ENCODE measurements at regions not wholly inside any gene's neighbourhood (a gene's known extent, or its start where the extent isn't known, plus 50 kb on each side); places are given as distances from the start of the nearest gene placed in this dataset.
"Not testable (repeated sequence)": the region's sequence is repeated elsewhere in the genome, so short reads cannot be mapped to it uniquely, and the experiment has no call there.

DNA sequence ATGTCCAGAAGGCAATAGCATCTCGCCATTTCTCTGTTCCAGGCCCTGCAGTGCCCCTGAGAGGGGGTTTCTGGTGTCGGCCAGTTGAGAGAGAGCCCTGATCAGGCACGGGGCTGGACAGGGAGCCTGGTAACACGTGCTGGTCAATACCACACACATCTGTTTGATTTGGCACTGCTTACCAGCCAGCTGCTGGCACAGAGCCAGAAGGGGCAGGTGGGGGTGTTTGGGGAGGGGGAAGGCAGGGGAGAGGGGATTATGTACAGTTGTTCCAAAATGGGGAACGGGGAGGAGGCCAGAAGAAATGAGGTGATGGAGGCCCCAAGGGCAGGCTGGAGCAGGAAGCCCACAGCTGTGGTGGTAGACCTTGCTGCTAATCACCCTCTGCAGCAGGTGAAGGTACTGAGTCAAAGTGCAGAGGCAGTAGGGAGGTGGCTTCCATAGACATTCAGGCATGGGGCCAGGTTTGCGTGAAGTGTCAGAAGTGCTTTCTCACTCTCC is 153.5 kb upstream of the LPP start:
- no peak for DNase-seq

DNA sequence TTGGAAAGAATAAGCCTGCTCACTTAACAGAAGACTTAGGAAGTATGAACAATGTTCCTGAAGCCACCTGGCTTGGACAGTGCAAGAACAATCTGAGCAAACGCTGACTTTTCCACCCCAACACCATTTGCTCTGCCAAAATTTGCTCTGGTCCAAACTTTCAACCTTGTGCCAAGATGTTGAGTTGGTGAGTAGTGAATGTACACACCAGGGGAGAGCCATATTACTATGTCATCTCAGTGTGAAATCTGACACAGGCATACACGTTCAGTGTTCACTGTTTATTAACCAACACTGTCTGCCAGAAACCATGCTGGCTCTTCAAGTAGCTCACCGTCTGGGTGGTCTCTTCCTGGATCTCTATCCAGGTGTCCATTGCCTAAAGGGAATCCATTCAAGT is 152.9 kb upstream of the LPP start:
- no peak for DNase-seq

DNA sequence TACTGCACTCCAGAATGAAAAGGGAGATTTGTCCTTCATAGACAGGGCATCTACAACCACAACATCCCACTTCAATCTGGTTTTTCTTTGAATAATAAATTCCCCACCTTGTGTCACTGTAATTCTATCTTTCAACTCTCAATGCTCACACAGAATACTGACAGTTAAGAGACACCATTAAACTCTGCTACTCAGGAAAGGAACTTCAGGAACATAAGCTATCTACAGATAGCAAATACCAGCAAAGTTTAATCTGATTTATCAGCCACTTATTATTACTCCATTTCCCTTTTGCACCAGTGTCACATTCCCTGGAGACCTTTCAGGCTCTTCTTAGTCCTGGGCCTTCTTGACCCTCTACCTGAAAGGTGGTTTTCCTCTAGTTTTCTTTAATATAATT is 152.0 kb upstream of the LPP start:
- no peak for DNase-seq

DNA sequence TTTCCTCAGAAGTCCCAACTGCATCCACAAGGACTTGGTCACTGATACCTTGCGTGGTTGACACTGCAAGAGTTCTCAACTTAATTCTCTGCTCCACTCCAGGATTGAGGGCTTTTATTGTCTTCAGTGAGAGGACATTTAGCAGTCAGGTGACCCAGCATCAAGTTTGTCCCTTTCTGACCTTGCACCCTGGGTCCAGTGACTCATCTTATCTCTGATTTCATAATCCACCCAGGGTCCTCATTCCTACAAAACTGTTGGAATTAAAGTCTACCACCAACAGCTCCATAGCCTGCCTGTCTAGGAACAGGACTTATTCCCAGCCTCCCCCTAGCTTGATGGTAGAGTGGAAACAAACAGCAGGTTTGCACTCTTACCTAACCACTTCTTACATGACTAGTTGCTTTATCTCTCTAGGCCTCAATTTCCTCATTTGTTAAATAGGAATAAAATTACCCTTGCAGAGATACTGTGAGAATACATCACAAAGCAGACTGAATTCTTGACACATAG is 151.3 kb upstream of the LPP start:
- DNase-seq, result no peak

DNA sequence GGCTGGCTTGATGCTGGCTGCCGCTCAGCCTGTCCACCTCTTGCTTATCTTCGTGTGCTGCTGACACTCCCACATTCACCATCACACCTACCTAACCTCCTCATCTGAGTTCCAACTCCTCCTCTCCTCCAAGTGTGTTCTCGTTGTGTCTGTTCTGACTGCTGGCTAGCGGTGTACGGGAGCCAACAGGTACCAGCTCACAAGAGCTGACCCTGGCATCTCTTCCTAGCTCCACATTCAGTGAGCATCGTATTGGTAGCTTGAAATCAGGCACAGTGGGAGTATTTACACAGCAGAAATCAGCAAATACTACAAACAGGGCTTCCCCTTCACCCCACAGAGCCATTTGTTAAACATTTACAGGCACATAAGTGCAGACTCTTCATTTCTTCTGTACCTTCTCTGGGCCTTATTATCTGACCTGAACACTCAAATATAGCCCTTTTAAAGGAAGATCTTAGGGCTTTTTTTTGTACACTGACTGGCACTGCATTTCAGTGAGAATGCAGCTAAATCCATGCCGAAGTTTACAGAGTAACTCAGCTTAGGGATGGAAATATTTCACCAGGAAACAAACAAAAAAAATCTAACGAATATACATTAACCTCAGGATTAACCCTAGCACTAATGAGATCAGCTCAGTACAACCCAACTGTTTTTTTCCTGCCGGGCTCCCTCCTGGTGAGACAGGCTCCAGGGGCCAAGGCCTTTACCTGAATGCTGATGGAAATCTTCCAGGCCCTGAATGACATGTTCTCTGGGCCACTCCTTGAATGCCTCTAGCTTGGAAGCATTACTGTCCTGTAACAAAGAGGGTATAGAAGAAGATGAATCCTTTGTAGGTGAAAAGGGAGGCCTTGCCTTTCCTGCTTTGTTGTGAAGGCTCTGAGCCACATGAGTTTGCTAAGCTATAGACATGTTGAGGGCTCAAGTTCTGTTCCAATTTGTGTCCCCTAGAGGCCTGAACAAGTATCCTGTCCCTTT is 150.5 kb upstream of the LPP start:
- no peak for DNase-seq

DNA sequence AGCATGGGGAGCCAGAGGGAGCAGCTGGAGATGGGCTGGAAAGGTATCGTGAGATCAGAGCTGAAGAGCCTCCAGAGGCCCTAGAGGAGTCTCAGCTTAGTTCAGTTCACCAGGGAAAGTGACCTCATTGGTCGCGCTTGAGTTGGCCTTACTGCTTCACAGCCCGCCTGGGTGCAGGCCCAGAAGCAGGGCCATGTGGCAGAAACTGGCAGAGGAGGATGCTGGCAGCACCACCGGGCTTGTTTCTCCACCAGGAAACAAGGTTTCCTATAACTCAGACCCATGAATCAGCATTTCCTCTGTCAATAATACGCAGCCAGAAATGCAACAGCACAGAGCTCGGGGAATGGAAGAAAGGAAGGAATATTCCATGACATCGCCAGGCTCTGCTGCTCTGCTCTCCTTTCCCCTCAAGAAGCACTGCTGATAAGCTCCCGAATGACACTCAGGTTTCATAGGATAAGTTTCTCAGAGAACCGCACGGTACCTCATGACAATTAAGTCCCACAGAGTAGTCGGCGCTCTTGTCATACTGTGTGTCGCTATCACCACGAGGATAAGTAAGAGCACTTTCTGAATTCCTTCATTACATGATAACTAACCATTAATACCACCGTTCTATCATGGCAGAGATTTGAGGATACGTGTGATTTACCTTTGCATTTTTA is 147.1 kb upstream of the LPP start:
- no peak for DNase-seq

DNA sequence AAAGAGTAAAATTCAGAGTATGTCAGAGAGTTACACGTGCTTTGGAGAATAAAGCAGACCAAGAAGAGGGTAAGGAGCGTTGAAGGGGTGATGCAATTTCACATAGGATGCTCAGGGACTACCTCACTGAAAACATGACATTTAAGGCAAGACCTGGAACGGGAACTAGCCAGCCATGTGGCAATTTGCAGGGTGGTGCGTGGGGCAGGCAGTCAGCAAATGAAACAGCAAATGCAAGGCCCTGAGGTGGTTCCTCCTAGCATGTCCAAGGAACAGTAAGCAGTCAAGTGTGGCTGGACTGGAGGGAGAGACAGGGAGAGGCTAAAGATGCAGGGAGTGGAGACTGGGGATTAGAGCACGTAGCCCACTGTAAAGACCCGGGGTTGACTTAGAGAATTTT is 146.1 kb upstream of the LPP start:
- DNase-seq, result no peak

DNA sequence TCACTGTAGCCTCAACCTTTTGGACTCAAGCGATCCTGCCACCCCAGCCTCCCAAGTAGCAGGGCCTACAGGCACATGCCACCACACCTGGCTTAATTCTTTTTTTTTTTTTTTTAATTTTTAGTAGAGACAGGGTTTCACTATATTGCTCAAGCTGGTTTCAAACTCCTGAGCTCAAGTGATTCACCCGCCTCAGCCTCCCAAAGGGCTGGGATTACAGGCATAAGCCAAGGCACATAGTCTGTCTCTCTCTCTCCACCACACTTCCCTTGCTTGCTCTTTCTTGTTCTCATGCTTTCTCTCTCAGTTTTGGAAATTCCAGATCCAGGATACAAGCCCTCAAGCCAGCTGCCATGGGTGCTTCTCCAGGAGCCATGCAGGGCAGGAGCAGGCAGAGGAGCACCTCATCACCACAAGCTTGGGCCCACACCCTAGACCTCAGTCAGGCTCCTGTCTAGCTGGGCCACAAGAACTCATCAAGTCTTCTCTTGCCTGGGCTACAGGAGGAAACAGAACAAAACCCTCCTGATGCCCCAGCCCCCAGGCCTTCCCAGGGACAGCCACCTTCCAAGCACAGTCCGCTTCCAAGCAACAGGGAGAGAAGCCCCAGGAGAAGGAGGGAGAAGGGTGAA is 145.3 kb upstream of the LPP start:
- no peak for DNase-seq

DNA sequence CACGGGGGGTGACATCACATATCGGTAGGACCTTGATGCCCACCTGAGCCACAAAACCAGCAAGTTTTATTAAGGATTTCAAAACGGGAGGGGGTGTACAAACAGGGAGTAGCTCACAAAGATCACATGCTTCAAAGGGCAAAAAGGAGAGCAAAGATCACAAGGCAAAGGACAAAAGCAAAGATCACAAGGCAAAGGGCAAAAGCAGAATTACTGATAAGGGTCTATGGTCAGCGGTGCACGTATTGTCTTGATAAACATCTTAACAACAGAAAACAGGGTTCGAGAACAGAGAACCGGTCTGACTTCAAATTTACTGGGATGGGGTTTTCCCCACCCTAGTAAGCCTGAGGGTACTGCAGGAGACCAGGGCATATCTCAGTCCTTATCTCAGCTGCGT is 143.5 kb upstream of the LPP start:
- DNase-seq, result no peak

DNA sequence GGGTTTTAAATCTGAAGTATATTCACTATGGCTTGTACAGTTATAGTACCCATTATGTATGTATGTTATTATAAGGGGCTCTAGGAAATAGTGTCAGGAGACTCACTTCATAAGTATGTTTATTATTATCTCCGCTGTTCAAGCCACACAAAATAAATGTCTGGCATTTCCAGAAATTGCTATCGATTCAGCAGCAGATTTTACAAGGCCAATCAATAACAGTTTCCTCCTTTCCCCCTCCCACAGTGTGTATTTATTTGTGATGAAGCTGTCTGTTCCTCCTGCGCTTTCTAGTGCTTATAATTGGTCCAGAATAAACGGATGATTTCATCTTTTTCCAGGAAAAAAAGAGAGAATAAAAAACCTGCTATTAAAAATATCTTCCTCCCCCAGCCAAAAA is 134.2 kb upstream of the LPP start:
- no peak for DNase-seq

DNA sequence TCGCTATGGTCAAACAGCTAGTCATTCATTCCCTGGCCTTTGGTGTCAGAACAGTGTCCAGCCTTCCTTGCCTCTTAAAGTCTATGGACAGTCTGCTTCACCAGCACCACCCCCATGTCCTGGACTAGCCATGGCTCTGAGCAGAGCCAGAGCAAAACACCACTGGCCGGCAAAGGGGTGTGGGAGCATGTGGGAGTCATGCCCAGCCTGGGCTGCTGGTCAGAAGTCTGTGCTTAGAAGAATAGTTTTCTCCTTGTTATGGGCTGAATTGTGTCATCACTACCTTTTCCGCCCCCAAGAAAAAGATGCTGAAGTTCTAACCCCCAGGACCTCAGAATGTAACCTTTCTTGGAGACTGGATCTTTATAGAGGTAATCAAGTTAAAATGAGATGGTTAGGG is 132.9 kb upstream of the LPP start:
- no peak for DNase-seq

DNA sequence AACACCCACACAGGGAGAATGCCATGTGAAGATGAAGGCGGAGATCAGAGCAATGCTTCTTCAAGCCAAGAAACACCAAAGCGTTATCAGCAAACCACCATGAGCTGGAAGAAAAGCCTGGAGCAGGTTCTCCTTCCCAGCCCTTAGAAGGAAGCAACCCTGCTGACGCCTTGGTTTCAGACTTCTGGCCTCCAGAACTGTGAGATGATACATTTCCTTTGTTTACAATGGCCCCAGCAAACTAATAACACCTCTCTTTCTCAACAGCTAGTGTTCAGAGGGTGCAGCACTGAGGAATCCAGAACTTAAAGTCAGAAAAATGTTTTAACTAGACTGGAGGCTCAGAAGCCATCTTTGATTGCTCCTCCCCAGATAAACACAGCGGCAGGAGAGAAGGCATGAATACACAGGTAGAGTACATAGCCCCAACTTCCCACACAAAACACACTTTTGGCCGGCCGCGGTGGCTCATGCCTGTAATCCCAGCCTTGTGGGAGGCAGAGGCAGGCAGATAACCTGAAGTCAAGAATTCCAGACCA is 132.4 kb upstream of the LPP start:
- no peak for DNase-seq

DNA sequence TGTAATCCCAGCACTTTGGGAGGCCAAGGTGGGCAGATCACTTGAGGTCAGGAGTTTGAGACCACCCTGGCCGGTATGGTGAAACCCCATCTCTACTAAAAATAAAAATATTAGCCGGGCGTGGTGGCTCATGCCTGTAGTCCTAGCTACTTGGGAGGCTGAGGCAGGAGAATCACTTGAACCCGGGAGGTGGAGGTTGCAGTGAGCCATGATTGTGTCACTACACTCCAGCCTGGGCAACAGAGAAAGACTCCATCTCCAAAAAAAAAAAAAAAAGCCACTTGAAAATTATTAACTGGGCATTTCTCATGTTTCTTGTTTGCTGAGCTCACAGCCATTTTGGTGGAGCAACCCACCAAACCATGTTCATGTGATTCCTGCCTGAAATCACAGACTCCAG is 131.1 kb upstream of the LPP start:
- not testable (repeated sequence) for DNase-seq

DNA sequence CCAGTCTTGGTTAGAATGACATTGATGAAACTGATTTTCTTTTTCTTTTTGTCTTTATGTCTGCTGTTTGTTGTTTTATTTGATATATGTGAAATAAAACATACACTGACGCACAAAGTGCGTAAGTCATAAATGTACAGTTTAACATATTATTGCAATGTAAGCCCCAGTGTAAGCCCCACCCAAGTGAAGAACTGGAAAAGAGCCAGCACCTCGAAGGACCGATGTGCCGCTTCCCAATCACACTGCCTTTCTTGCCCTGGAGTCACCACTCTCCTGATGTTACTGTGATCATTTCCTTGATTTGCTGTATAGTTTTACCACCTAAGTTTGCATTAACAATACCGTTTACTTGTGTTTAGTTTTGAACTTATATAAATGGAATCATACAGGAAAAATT is 128.4 kb upstream of the LPP start:
- no peak for DNase-seq

DNA sequence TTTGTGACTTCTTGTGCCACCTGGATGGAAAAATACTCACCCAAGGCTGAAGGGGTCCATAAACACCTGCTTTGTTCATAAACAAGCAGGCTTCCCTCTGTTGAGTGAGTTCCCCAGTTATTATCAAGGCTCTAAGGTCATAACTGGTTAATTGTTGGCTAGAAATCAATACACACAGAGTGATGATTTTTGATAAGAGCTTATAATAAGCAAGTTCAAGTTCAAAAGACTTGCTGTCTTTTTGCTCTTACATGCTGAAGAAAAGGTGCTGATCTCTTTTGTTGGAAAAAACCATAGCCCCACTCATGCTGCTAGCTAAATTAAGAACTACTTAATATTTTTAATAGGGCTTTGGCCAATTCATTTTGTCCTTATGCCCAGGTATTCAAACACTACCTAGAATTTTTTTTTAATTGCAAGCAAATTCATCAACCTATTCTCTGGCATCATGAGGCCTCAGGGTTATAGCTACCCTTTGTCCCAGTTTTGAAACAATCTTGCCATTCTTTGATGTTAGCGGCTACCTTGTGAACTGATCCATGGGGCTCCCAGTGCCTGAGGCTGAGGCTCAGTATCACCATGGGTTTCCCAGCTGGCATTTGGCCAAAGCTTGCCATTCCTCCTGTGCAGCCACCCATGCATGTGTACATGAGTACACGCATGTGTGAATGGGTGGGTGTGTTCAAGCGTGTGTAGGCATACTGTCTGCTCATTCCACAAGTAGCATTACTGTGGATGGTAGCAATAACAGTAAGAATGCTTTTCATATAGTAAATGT is 127.6 kb upstream of the LPP start:
- DNase-seq, result no peak

DNA sequence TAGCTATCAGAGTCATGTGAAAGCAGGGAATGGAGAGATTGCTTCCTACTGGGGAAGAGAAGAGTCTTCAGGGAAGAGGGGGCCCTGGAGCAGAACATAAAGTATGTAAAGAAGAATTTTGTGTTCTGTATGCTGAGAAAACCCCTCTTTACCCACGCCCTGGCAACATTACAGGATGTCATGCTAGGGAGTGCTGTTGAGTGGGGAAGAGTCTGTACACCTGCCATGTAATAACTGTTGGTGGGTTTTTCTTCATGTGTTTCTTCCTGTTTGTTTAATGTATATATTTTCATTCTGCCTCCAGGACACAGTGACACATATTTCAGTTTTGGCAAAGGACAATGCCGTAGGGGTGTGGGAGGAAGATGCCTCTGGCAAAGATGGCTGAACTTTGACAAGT is 122.8 kb upstream of the LPP start:
- no peak for DNase-seq

DNA sequence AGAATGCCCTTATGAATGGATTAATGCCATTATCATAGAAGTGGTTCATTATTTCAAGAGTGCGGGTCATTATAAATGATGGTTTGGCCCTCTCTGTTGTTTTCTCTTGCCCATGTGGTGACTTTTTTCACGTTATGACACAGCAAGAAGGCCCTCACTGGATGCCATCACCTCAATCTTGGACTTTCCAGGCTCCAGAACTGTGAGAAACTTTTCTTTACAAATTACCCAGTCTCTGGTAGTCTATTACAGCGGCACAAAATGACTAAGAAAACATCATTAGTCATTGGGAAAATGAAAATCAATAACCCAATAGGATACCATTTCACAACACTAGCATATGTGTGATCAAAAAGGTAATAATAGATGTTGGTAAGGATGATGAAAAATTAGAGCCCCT is 119.0 kb upstream of the LPP start:
- DNase-seq, result no peak

DNA sequence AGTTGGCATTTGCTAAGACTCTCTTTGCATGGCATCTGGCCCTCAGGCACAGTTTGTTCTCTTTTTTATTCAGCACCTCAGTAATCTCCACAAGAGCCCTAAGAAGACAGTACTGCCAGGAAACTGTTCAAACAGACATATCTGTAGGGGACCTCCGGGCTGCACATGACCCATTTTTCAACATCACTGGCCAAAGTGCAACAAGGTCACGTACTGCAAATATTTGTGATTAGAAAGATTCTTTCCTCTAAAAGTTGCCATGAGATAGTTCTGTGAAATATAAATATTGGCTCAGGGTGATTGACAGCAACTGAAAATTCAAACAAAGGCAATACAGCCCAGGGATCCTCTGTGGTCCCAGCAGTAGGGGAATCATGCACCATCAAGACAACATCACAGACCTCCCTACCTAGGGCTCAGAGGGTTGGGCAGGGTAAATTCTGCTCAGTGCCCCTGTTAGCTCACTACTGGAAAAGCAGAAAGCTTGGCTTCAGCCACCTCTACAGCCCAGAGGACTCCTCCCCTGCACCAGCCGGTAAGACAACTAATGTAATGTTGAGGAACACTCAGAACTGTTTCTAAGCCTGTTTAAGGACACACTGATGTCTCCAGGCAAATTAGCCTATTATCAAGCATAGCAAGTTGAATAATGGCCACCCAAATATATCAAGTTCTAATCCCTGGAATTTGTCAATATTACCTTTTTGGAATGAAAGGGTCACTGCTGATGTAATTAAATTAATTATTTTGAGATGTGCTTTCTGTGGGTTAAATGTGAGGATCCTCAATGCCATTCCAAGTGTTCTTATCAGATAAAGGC is 117.4 kb upstream of the LPP start:
- no peak for DNase-seq

DNA sequence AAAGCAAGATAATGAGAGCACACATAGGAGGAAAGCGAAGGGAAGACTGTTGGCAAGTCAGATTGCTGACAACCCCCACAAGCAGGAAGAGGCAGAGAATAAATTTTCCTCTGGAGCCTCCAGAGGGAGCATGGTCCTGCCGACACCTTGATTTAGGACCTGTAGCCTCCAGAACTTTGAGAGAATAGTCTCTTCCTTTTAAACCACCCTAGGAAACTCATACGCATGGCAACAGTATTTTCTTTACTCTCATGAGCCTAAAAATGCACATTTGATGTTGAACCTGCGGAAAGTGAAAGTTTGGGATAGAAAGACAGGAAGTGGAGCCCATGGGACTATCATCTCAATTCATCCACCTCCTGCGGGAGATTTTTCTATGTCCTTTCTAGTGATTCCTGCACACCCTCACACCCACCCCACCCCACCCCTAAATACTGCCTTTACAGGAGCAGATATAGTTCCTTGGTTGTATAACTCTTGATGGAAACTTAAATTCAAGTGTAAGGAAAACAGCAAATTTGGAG is 116.7 kb upstream of the LPP start:
- no peak for DNase-seq

DNA sequence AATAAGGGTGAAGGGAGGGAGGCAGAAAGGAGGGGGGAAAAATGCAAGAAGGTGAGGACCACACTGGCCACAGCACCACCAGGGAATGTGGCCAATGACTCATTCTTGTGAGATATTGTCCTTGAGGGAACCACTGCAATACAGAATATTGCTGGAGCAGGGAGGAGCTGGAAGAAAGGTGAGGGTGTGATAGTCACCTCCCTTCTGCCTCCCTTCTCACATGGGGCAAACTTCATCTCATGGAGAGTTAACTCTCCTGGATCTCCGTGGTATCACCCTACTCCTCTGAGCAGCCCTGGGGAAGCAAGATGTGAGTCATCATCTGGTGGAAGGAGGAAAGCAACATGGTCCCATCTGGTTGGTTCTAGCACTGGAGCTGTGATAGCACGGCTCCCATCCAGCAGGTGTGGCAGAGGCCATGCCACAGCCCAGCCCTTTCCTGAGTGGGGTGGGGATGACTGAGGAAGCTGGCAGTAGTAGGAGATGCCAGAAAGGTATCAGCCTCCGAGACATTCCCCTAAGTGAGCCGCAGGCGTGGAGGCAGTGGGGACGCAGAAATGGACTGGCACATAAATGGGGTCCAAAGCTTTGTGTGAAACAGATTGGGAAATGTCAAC is 115.9 kb upstream of the LPP start:
- no peak for DNase-seq

DNA sequence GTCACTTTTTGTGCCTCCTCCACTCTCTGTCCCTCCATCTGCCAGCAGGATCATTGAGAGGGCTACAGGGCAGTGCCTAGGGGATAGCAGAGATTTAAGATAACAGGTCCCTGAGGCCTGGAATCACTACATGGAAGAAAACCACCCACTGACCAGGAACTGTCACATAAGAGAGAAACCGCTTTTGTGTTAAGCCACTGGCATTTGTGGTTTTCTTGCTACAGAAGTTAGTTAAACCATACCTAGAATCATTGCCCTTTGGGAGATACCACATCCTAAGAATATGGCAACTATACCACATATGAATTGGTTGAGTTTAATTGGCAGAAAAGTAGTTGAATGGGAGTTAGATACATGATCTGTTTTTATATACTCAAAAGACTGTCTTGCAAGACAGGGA is 112.8 kb upstream of the LPP start:
- DNase-seq, result no peak
